GM18907 (cell line): ENCODE measurements at regions not wholly inside any gene's neighbourhood (a gene's known extent, or its start where the extent isn't known, plus 50 kb on each side); places are given as distances from the start of the nearest gene placed in this dataset.

ENCODE experiments used
- ATAC-seq: cut with Tn5 transposase; IDR thresholded peaks from one replicate; pipeline ENCODE4 v1.9.1; 2021; ENCODE audit warnings: mild to moderate bottlenecking, moderate library complexity; ENCODE audit not compliant: unreplicated experiment

DNA sequence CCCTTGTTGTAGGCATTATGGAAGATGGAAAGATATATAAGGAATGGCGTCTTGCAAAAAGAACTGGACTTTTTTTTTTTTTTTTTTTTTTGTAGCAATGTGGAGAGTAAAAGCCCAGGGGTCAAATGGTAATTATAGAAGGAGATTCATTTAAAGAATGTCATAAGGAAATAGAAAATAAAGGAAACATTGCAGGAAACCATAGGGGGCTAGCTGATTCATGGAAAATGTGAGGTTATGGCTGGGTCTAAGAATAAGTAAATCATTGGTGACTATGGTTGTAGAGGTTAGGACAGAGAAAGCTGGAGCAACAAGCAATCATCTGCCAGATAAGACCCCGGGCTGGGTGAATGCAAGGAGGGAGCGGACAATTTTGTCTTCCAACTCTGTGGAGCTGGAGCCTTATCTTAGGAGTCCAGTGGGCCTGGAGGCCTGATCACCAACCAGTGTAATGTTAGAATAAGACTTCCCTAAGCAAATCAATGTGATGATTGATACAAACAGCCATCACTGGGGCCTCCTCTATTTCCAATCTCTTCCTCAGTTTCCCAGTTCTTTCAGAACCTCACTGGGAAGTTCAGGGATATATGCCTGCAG lies 201.2 kb upstream of the TNP1 start:
- ATAC-seq: no peak

DNA sequence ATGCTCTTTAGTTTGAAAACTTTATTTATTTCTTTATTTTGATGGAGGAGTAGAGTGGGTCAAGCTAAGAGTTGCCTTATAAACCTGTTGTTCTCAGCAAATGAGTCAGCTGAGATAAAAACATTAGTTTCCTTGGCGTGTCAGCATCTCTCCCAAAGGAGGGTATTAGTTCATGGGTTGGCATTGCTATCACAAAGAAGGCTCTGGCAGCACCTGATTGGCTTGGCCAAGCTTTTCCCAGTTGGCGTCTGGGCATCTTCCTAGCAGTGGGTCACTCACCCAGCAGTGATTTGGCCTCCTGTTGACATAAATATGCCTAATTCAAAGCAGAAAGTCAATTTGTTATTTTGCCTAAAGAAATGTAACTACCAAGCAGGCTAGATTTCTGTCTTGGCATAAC lies 200.7 kb upstream of the TNP1 start:
- no peak for ATAC-seq

DNA sequence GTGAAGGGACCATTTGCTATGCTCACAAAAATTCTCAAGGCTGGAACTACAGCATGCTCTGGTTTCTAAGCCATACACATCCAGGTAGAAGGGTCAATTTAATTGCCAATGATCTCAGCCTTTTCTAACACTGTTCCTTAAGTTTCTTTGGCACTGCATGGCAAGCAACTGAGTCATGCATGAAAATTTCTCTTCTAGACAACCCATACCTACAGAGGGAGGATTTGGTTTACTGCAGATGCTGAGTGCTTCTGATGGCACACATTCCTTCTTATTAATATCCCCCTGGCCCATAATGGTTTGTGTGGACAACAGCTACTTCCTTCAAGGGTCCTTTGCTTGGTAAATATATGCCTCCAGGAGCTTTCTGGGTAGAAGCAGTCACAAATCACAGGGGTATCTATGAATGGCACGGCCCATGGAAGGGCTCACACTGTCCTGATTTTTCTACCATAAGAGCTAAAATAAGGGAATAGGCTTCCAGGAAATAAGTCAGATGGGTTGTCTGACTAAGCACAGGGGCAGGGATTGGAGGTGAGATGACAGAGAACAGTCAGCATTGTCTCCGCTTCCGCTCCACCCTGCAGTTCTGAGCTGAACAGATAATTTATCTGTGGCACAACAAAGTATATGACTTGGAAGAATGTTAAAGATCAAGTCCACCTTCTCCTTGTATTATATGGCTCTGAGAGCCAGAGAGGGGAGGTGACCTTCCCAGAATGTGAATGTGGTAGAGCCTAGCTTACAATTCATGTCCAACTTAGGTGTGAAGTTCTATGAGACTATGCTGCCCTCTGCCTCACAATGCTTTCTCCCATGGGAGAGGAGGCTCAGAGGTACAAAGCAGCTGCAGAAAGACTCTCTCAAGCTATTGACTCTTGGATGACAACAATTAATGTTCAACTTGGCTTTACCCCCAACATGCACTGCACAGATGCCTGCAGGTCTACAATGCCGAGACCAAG lies 199.2 kb upstream of the TNP1 start:
- no peak for ATAC-seq

GRCh38 chr2:217057773-217058172 lies 197.9 kb upstream of the TNP1 start:
- no peak for ATAC-seq

GRCh38 chr2:217055624-217056023 lies 195.8 kb upstream of the TNP1 start:
- ATAC-seq: no peak

DNA sequence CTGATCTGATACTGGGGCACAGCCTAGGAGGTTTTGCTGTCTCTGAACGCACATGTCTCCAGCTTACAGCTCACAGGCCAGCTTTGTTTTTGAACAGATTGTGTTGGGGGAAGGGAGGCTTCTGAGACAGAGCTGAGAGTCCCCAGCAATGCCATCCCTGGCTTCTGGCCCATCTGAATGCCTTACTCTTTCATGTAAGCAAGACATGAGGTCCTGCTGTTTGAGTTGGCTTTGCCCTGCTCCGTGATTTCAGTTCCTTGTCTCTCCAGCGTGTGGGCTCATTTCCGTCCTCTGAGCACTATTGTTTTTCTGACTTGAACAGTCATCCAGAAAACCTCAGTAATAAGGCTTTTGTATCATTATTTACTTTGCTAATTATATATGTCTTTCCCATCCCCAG lies 194.9 kb upstream of the TNP1 start:
- ATAC-seq: no peak

DNA sequence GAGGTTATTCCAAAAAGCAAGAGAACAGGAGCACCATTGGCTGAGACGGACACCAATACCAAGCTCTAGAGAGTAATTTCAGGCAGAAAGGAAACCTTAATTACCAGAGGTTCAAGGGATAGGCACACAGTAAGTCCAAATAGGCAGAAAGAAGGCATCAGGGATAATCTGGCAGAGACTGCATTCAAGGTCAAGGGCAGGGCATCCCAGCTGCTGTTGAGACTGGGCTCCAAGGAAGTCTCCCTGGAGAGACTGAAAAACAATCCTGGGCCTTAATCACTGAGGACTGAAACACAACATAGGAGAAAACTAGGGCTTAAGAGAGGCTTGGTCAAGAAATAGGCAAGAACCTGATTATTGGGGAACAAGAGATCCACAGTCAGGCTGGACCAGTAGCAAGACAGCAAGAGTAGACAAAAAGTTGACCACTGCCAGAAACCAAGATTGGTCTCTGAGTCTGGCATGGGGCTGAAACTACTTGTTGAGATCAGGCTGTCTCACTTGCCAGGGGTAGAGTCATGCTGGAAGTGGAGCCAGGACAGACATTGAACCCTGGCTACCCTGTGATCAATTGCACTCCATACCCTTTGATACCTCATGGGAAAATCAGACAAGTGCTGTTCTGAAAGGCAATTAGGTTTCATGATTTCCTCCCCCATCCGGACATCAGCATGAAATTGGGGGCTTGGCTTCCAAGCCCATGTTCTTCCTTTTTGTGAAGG lies 193.2 kb upstream of the TNP1 start:
- ATAC-seq: no peak

DNA sequence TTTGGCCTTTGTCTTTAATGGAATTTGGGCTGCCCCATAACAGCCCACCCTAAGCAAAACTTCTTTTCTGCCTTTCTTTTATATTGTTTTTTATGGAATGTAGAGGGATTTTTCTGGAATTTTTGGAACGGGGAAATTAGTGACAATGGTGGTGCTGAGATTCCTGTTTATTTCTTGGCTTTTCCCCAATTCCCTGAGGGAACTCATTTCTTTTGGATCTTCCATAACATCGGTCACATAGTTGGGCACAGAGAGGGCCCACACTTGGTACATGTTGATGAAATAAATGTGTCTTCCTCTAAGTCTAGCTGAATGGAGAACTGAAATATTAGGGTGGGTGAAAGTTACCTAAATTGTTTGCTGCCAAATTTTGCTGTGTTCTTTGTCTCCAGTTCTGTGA lies 191.6 kb upstream of the TNP1 start:
- ATAC-seq: no peak

DNA sequence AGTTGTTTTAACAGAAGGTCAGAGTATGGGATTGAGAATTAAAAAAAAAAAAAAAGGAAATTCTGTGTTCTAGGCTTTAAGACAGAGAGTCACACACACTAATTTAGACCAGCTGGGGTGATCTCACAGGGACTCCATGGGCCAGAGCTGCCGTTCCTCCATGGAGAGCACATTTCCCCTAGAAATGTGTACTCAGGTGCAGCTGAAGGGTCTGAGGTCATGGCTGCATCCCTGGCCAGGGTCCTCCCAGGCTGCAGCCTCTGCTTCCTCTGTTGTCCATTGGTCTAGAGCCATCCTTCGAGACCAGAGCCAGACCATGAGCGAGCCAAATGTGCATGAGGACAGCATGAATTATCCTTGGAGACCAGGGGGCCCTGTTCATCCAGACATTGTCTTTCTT lies 190.1 kb upstream of the TNP1 start:
- ATAC-seq: no peak

- ATAC-seq: no peak
Observed at GRCh38 chr2:217049422-217049821, 189.6 kb upstream of the TNP1 start.

- no peak for ATAC-seq
Observed at GRCh38 chr2:217048730-217049129, 188.9 kb upstream of the TNP1 start.

DNA sequence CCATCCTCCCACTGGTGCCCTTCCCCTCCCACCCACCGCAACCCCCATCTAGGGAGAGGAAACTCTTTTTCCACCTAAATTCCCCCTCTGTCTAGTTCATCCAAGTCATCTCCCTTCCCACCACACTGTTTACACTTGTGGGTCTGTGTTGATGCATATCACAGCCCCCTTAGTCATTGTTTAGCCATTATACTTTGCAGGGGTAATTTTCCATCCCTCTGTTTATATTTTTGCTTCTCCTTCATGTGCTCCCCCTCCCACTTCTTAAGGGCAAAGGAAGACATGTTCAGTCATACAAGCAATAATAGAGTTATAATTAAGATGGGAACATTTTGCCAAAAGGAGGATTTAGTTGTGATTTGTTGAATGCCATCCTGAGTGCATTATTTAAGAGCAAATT lies 187.8 kb upstream of the TNP1 start:
- no peak for ATAC-seq

- no peak for ATAC-seq
Observed at GRCh38 chr2:217047209-217047608, 187.3 kb upstream of the TNP1 start.

DNA sequence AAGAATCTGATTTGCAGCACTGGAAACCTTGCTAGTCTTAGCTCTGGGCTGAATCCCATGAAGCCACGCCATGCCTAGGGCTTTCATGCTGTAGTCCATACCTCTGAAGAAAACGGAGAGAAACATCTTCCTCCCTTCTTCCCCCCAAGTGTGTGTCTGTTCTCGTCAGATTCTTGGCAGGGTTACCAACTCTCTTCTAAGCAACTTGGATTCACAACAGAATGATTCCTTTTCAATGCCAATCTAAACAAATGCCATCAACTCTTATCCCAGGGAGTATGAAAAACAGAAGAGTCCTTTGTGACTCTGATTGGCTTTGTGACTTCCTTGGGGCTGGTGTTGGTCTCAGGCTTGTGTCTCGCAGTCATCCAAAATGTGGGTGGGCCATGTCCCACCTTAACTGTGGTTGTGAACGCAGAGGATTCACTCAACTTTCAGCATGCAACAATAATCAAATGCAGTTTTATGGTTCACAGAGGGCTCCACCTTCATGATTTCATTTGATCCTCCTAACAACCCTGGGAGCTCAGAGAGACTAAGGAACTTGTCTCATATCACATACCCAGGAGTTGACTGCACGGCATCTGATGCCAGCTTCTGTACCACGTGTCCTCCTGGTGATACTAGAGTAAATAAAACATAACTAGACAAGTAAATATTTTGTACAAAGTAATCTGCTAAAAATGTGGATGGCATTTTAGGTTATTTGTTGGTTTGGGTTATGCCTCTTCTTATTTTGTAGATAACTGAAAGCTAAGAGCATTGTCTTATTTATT lies 186.0 kb upstream of the TNP1 start:
- ATAC-seq: no peak

- no peak for ATAC-seq
Observed at GRCh38 chr2:217040099-217040498, 180.2 kb upstream of the TNP1 start.

DNA sequence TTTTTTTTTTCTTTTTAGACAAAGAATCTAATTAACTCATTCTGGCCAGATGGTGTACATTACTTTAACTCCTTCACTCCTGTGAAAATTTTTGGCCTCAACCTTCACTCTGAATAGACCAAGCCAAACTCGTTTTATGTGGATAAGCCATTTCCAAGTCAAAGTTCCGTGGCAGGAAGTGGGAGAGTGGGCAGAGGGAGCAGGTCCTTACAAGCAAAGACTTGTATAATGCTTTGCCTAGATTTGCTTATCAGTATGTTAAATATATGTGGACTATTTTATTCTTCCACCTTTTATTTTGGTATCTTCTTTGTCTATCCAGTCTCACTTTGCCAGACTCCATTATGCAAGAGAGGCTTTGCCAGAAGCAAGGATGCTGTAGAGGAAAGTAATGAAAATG lies 178.1 kb upstream of the TNP1 start:
- no peak for ATAC-seq

DNA sequence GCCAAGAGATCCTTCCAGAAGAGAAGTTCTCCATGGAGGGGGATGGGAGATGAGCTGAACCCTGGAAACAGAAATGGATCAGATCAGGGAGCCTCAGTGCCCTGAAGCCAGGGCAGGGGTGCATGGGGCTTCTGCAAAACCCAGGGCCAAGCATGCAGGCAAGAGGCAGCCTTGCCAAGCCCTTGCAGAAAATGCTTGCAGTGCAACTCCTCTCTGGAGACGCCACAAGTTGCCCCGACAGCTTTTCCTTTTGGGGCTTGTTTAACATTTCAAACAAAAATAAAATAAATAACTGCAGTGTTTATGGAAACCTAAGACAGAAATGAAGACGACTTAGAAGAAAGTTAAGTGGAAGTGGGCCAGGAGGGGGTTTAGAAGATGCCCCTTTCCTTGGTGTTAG lies 177.5 kb upstream of the TNP1 start:
- no peak for ATAC-seq

- ATAC-seq: no peak
Observed at GRCh38 chr2:217035967-217036366, 176.1 kb upstream of the TNP1 start.

- ATAC-seq: no peak
Observed at GRCh38 chr2:217033186-217033585, 173.3 kb upstream of the TNP1 start.

GRCh38 chr2:217031445-217031844 lies 171.6 kb upstream of the TNP1 start:
- no peak for ATAC-seq

DNA sequence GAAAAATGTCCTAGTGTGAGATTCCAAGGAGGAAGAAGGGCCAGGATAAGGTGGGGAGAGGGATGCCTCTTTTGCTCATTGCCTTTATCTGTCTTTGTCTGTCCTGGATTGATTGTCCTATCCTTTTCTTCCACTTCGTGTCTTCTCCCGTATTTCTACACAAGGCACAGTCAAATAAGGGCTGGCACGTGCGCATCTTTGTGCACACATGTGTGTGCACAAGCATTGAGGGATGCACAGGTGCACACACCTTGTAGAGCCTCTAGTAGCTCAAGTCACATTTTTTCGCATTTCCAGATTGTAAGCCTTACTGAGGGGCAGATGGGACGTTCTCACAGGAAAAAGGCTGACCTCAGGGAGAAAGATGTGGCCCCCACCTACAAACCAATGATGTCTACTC lies 170.2 kb upstream of the TNP1 start:
- ATAC-seq: no peak
